GM18868 (cell line): ENCODE measurements at regions not wholly inside any gene's neighbourhood (a gene's known extent, or its start where the extent isn't known, plus 50 kb on each side); places are given as distances from the start of the nearest gene placed in this dataset.
"Not testable (repeated sequence)": the region's sequence is repeated elsewhere in the genome, so short reads cannot be mapped to it uniquely, and the experiment has no call there.

Experiments used
- ATAC-seq: cut with Tn5 transposase; IDR thresholded peaks from one replicate; pipeline ENCODE4 v1.9.1; 2021; ENCODE audit warnings: mild to moderate bottlenecking, moderate library complexity; ENCODE audit not compliant: unreplicated experiment

DNA sequence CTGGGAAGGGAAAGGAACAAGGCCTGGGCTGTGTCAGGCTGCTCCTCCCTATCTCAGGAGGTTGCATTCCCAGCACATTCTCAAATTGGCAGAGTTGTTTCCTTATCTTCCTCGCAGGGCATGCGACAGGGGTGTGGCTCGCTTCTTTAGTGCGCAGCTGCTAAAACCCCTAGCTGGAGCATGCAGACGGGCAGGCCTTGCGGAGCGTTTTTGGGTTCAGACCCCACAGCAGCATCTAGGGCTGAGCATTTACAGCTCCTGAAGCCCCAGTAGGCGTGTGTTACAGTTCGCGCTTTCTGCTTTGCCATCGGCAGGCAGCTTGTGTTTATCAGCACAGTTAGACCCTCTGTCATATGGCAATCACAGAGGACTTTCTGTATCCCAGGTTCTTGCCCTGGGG, 392.4 kb downstream of the TECRL start:
- ATAC-seq: no peak

DNA sequence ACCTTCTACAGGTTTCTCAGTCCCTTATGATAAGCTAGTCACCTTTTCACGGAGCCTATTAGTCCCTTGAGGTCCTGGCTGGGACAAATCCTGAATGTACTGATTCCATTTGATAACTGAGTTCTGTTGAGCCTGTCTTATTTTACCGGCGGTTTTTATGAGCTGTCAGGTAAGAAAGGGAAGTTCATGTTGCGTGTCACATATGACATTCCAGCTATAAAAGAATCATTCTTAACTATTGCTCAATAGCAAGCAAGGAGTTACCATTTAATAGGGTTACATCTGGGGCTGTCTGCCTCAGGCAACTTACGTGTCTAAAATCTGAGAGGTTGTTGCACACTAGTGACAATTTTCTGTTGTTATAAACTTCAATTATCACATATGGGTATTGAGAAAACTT, 394.6 kb downstream of the TECRL start:
- ATAC-seq: no peak

DNA sequence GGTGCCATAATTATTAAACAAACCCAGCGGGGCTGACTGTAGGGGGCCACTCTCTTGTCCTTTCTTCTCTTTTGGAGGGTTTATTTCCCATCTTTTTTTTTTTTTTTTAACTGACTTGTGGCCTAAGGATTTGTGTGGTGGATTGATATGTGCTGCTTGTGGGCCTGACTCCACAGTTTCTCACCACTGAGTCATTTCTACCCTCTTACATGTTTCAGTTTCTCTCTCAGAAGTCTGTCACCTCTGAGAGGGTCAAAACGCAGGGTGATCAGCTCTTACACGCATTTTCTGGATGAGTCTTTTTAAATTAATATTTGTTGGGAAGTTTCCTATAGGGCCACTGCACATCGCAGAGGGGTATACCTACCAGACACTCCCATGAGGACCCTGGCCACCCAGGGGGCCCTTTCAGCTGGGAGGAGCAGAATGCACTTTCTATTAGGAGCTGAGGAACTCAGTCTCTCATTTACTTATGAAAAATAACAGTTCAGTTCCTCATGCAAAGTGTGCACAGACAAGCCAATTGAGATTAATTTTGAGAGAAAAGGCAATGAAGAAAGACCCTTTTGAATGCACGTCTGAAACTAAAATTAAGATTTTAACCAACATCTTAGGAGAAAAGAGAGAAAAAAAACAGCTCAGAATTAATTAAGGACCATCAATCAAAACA, 407.9 kb downstream of the TECRL start:
- ATAC-seq: peak; percentile 100

DNA sequence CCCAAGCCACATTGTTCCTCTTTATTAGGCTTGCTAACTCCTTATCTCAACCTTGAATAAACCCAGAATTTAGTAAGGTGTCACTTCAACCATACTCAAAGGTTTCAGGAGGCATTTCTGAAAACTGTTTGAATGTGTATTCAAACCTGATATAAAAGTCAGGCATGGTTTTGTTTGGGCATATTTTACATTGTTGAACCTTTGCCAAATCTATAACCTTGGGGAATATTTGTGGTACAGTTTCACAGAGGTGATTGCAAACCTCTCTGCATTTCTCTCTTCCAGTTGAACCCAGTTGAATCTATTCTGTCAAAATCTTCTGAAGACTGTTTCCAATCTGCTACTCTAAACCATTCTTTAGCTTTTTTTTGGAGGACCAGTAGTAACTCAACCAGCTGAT, 409.0 kb downstream of the TECRL start:
- ATAC-seq: no peak

DNA sequence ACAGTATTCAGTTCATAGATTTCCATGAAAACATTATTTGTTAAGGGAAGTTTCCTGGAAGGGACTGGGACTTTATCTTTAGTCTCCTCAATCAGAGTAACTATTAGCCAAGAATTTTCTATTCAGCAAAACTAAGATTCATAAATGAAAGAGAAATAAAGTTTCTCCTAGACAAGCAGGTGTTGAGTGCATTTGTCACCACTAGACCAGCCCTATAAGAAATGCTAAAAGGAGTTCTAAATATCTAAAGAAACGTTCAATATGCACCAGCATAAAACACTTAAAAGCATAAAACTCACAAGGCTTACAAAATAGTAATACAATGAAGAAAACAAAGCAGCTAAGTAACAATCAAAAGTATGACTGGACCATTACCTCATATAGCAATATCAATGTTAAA, 423.0 kb downstream of the TECRL start:
- ATAC-seq: no peak

DNA sequence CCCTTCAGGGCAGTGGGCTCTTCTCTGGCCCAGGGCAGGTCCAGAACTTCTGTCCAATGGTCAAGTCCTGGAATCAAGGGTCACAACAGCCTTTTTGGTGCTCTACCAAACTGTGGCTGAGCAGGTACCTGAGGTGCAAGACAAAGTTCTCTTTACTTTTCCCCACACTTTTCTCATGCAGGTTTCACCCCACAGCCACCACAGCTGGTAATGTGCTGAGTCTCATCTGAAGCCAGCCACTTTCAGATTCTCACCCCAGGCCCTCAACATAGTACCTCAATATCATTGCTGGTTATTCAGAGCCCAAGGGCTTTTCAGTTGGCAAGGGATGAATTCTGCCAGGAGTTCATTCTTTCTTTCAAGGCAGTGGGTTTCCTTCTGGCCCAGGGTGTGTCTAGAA, 426.0 kb downstream of the TECRL start:
- ATAC-seq: no peak

DNA sequence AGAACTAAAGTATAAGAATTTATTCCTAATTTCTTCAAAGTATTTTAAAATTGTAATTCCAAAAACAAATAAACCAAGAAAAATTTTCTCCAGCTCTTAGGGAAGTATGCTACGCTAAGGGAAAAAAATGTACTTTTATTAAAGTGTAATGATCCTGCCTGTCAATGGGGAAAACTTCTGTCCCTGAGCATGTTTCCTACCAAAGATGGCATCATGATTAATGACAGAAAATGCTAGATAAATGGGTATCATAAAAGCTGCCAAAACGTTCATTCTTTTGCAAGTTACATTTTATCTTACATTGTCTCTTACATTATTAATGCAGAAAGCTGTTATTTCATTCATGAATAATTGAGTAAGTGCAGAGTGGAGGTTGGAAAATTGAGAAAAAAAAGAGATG, 443.4 kb downstream of the TECRL start:
- ATAC-seq: no peak

DNA sequence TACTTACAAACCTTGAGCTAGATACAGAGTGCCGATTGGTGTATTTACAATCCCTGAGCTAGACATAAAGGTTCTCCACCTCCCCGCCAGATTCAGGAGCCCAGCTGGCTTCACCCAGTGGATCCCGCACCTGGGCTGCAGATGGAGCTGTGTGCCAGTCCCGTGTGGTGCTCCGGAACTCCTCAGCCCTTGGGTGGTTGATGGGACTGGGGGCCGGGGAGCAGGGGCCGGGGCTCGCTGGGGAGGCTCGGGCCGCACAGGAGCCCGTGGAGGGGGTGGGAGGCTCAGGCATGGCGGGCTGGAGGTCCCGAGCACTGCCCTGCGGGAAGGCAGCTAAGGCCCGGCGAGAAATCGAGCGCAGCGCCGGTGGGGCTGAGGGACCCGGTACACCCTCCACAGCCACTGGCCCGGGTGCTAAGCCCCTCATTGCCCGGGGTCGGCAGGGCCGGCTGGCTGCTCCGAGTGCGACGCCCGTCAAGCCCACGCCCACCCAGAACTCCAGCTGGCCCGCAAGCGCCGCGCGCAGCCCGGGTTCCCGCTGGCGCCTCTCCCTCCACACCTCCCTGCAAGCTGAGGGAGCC, 466.5 kb downstream of the TECRL start:
- ATAC-seq: not testable (repeated sequence)

DNA sequence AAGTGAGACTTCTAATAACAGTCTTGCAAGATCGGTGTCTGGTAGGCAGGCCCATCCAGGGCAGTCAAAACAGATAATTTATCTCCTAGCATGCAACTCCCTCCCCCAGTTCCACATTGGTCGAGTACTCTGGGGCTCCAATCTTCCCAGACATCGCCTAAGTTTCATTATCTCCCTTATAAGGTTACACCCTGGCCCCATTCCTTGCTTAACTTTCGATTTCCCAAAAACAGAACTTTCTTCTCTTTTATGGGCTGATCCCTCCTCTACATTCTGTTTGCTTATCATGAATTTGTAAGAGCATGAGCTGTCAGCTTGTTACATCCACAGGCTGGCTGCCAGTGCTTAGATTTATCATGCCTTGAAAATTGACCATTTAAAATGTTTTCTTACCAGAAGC, 471.3 kb downstream of the TECRL start:
- no peak for ATAC-seq

DNA sequence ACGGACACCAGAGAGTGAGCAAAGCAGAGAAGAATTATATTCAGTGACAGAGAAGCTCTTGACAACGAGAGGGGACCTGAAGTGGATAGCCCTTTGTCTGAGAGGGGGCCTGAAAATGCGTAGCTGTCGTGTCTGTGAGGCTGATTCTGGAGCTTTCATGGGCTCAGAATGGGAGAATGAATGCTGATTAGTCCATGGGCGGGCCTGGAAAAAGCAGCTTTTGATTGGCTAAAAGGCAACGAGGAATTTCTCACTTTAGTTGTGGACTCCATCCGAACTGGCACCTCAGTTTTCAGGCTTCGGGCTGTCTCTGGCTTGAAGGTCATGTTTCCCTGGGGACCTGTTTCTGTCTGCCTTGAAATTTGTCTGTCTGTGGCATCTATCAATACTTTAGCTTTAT, 487.1 kb downstream of the TECRL start:
- no peak for ATAC-seq

DNA sequence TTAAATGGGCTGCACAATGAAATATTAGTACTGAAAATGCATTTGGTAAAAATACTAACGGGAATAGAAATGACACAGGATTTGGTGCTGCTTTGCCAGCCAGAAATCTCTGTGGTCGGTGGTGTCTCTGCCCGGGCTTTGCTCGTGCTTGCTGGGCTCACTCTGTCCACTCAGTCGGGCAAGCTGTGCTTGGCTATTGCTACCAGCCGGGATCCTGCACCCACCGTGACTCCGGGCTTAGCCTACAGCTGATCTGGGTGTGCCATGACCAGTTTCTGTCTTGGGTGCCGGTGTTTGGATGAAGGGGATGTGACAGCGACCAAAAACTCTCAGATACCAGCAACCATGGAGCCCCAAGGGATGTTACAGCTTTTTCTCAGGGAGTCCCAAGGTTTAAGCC, 487.7 kb downstream of the TECRL start:
- no peak for ATAC-seq

DNA sequence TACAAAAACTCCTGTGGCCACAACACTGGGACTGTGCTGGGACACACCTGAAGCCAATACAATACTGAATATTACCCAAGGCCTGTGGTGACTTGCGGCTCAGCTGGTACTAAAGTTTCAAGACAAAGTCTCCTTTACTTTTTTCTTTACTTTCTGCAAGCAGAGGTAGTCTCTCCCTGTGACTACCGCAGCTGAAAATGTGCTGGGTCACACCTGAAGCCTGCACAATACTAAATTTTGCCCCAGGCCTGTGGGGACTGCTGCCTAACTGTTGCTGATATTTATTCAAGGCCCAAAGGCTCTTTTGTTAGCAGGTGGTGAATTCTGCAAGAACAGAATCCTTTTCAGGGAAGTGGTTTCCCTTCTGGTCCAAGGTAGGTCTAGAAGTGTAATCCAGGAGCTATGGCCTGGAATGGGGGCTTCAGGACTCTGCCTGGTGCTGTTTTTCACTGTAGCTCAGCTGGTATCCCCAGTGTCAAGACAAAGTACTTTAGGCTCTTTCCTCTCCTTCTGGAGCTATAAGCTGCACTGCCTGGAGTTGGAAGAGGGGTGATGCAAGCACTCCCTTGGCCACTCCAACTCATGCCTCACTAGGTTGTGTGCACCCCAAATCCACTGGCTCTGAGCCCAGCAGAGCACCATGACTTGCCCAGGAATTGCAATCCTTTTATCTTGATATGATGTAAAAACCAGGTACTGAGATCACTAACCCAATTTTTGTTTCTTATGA, 489.4 kb downstream of the TECRL start:
- no peak for ATAC-seq

DNA sequence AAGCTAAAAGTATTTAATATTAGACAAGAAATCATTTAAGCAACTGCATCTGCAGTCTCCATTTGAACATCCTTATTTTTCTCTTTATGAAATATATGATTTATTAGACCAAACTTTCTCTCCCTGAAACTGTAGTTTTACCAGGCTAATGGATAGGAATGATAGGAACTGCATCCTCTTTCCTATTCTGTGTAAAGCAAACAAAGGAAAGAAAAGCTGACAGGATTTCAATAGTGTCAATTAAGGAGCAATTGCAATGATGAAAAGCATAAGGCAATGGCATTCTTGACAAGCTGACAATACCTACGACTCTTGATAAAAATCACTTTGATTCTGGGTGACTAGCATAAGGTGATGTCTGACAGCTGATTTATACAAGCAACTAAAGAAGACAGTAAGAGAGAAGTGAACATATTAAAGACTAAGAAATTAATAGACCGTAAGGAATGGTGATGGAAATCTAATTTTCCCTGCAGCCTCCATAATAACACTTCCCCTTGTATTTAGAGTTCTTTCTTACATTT, 502.5 kb downstream of the TECRL start:
- ATAC-seq: no peak

DNA sequence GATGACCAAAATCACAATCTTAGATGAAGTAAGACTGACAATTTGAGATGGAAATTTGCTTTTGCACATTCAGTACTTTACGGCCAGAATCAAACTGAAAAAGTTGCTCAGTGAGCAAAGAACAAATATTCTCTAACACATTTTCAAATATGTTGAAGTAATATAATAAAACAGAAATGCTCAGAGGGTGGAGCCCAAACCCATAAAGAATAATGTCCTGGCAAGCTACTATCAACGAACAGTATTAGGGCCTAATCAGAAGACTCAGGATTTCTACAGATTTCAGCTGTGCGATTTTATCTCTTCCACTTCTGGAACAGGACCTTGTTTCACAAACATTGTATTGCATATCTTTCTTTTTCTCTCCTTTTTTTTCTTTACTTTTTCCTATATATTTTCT, 505.0 kb downstream of the TECRL start:
- ATAC-seq: no peak

DNA sequence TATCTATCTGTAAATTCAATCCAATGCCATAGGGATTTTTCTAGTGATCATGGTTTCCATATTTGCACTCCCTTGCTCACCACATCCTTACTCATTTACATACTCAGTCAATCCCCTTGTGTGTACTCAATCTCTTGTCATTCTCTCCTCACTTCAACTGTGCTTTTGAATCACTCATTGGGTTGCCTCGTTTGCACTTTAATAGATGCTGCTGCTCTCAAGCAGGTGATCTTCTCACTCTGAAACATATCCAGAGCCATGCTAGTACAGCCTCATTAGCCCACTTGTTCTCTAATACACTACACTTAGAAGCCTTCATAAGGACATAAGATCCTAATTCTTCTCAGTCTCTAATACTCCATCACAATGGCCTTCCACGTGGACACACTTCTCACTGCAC, 507.9 kb downstream of the TECRL start:
- ATAC-seq: no peak

DNA sequence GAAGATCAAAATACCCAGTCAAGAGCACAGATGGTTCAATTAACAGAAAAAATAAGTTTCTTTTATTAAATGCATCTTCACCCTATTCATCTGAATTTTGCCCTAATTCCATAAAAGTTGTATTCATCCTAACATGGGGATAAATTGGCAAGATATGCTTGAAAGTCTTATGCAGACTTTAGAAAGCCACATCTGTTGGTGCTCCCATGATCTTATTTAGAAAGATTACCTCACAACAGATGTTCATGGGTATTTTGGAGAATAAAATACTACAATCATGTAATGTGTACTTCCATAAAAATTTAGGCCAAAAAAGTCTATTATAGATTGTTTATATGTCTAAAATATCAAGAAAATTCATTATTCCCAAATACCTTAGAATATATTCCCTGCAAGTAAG, 510.3 kb downstream of the TECRL start:
- no peak for ATAC-seq

DNA sequence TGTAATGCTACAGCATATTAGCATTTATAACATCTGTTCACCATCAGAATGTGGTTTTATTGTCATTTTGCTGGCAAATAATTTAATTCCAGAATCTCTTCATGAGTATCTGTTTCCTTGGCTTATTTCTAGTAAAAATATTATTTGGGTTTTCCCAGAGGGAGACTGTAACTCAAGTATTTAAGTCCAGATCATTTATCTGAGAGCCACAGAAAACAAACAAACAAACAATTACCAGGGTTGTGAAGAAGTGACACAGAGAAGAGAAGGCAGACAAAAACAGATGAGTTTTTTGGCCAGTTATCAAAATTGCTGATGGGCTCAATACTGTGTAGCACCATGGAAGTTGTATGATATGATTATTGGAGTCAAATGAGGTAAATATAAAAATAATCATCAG, 515.1 kb downstream of the TECRL start:
- no peak for ATAC-seq

DNA sequence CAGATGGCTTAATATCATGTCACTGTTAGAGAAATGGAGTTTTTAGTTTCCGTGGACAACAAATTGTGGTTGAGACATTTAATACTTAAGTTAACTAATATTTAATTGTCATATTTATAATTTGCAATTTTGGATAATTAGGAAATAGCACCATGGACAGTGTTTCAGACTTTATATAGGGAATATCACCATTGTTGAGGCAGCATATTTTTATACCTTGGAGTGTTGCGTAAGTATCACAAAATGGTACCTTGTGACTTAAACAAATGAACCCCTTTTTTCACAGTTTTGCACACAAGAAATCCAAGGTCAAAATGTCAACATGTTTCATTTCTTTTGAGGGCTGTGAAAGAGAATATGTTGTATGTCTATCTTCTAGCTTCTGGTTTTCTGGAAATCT, 539.9 kb downstream of the TECRL start:
- ATAC-seq: no peak

DNA sequence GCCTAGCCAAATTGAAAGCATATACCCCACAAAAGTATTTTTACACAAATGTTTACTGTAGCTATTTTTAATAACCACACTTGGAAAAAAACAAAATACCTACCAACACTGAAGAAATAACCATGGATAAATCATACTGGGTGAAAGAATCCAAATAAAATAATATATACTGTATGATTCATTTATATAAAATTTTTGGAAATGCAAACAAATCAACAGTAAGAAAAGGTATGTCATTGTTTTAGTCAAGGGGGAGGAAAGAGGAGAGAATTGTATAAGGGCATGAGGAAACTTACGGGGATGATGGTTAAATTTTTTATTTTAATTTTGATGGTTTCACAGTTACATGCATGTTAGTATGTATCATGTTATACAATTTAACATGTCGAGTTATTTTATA, 557.8 kb downstream of the TECRL start:
- no peak for ATAC-seq

DNA sequence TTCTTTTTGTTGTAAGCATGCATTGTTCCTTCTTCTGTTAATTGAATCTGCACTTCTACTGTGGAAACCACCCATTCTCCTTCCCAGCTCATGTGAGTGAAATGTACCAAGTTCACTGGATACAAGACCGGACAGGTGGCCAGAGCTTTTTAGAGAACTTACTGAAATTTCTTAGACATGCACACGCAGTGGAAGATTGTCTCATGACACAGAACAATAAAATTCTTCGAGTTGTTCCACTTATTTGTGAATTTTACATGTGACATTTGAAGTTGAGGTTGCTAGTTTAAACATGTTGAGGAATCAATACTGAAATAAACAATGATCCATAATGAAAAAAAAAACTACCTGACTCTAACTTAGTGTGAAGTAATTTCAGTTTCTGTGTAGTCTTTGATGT, 568.0 kb downstream of the TECRL start:
- ATAC-seq: no peak

DNA sequence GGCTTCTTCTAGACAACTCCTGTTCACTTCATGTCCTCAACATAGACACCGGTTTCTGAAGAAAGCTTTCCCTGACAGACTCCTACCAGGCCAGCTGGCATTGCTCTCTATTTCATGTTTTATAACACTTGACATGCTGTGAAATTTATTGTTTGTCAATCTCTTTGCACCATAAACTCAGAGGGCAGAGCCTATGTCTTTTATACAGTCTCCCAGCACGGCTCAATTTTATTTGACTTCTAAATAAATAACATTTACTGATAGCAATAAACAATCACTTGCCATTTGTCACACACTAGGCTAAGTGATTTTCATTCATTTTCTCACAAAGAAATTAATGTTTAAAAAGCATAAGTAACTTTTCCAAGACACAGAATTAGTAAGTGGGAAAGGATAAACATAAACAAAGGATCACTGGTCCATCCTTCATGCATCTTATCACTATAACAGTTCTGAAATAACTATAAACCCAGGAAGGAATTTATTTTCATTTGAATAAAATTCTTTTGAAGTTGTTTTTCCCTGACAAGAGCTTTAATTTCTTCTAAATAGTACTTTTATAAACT, 577.6 kb downstream of the TECRL start:
- ATAC-seq: no peak
